NCI-H524 (cell line): ENCODE measurements at regions not wholly inside any gene's neighbourhood (a gene's known extent, or its start where the extent isn't known, plus 50 kb on each side); places are given as distances from the start of the nearest gene placed in this dataset.

Experiments used
- DNase-seq, 2 experiments: peaks; one replicate each; lab custom pipeline; 2025; lab: John Stamatoyannopoulos, UW

DNA sequence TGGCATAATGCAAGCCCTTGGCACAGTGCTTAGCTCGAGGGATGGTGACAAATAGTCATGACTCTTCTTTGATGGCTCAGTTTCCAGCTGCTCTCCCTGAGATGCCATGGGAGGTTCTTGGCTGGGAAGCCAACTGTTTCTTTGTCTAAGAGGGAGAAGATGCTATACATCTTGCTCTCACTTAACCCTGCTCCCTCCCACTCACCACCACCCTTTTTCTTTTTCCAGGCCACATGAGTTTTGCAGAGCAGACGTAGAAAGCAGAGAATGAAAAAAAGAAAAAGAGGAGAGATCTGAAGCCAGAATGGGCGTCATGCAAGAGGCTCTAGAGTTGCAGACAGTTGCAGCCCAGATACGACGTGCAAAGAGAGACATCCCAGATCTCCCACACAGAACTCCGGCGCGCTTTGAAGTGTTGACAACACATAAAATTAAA is 160.5 kb downstream of the FGF18 start:
- DNase-seq: no peak

DNA sequence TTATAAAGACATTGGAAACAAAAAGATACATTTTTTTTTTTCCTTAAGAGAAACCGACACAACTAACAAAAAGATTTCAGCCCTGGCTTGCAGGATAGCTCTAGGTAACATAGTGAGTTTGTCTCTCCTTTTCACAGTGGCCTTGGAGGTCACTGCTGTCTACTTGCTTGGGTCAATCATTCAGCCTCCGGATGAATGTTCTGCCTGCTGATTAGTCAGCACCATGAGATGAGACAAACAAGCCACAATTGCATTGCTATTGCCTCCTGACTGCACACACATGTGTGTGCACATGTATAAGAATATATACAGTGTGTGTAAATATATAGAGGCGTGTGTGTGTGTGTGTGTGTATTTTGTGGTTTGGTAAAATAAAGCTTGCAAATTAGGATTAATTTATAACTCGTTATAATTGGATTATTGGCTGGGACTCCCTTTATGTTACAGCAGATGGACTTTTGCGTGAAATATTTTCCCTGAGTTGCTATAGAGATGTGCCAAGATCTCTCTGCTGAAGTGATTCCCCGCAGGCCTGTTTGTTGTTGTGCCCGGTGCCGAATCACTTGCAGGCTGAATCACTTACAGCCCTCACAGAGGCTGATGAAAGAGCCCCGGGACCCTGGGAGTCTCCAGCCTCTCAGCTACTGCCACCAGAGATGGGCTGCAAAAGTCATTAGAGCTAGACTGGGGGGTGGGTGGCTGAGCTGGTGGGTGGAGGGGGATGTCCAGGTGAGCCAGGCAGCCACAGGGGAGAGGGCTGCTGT is 161.2 kb downstream of the FGF18 start:
- peak in 1 of 2 experiments; percentile 28 for DNase-seq

DNA sequence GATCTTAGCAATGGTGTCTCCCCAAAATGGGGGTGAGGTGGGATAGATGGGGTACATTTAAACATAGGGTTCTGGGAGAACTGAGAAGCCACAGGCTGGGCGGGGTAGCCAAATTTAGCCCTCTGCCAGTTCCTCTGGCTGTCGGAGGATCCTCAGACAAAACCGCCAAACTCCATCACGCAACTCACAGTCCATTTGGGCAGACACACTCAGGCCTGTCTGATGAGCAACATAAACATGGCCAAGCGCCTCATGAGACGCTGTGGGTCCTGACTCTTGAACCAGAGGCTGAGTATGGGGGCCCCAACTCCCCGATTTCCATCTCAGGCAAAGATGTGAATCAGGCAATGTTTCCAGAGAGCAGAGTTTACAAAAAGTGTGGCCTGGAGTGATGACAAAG is 162.3 kb downstream of the FGF18 start:
- DNase-seq: no peak

DNA sequence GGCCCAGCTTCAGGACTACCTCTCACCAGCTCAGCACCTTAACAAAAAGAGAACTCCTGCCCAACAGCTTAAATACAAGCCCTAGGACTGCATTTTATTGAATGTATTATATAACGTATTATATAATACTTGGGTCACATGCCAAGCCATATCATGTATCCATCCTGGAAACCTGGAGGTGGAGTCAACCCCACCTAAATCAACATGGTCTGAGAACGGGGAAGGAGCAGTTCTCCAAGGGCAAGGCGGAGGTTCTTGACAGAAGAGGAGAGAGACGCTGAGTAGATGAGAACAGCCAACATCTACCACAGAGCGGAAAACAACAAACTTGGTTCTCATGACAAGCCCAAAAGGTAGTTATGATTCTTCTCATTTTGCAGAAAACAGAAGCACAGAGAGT is 163.4 kb downstream of the FGF18 start:
- DNase-seq: no peak

DNA sequence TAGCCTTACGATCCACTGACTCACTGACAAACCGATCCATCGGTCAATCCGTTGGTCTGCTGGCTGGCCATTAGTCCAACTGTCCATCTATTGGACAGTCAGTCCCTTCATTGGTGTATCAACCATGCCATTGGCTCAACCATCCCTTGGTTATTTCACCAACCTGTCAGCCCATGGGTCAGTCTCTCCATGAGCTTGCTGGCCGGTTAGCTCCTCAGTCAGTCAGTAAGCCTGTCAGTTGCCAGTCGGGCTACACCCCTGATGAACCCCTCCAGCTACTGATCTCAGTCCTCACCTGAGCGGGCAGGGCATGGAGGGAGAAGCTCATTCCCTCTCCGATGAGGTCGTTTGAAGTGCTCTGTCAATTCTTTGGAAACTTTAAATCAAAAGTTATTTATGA is 166.5 kb downstream of the FGF18 start:
- DNase-seq: no peak

DNA sequence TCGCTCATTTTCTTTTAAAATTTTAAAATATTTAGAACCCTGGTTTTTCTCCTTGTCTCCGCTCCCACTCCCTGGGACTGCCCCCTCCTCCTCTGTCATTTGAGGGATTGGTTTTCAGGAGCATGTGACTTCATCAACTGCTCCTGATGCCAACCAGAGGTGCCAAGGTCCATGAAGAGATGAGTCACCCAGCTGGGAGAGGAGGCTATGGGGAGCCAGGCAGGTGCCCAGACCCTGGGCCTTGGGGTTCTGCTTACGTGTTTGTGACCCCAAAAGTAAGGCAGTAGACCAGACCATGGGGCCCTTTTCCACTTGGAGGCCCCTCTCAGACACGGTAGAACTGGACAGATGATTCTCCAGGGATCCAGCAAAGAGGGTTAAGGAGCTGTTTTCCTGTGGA is 167.0 kb downstream of the FGF18 start:
- DNase-seq: no peak

DNA sequence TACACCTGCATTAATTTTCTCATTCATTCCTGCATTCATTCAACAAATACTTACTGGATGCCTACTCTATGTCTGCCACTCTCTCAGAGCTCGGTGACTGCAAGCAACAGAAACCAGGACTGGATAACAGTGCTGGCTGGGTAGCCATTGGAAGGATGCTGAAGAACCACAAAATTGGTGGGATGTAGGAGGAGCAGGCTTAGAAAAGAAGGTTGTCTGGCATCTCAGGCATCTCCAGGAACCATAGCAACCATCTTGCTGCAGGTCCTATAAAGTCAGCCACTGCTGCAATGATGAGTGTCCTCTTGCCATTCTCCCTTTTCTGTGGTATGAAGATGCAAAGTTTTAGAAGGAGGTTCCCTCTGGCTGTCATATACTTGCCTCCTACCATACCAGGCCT is 168.6 kb downstream of the FGF18 start:
- no peak for DNase-seq

DNA sequence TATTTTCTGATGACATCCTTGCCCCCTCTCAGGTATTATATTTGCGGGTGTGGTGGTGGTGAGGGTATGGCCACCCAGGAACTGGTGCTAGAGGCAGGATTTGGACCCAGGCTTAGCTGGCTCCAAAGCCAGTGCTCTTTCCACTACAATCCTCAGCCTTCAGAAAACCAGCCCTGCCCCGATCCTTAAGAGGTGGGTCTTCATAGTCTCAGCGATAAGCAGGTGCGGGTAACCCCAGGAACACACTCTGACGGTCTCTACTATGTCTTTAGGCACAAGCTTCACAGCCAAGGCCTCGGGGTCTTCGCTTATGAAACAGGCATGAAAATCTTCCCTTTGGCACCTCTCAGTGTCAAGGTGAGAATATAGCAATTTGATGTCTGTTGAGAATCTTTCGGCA is 169.3 kb downstream of the FGF18 start:
- DNase-seq: no peak

DNA sequence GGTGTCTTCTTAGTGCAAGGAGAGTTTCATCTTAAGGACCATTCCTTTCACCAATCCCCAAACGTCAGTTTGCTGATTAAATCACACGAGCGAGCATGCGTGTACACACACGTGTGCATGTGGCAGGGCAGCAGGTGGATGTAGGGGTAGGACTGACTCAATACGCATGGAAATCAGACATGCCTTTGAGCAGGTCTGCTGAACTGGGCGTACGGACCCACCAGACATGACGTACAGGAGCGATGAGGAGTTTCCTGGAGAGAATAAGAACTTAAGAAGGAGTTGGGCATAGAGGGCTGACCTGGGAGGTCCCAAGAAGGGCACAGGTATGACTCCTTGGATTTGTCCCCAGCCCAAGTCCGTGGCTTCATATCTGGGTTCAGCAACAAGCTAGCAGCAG is 170.0 kb downstream of the FGF18 start:
- DNase-seq: no peak

DNA sequence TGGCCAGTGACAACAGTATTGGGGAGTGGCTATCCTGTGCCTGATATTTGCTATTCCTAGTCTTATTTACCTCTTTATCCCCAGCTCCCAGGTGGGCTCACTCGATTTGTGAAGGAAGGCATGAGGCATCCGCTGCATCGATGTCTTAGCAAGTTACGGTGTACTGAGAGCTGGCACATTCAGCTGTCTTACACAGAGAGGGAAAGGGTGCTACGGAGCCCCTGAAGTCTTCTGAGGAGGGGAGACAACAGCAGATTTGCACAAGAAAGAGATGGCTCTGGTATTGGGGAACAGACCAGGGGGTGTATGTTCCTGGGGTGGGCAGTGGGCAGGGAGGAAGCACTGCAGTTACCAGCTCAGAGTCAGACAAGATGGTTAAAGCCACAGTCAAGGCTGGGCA is 172.6 kb downstream of the FGF18 start:
- DNase-seq: no peak

DNA sequence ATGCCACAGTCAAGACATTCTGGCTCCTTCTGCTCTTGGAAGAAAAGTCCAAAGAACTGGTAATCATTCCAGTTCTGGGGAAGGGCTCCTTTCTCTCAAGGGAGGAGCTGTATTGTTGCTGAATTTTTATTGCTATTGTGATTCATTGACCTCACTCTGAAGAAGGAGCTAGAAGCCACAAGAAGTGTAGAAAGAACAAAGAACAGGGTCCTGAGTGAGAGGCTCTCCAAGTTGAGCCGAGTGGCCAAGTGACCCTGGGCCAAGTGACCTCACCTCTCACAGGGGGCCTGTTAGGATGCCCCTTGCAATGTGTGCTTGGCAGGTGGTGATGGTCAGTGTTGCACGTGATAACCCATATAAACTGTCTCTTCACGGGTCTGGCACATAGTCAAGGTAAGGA is 173.3 kb downstream of the FGF18 start:
- DNase-seq: no peak

DNA sequence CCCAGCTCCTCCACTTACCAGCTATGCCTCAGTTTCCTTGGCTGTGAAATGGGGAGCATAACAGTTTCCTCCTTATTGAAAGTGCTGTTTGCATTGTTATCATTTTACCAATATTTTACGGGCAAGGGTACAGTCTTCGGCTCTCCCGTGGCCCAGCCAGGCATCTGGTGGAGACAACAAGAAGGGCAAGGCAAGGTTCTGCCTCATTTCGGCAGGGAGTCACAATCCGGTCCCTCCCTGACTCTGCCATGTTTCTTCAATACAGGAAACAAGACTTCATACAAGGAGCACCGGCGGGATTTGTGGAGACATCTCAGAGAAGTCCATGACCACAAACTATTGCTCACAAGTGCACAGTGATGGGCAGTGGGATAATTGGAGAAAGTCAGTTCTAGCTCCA is 174.0 kb downstream of the FGF18 start:
- no peak for DNase-seq

DNA sequence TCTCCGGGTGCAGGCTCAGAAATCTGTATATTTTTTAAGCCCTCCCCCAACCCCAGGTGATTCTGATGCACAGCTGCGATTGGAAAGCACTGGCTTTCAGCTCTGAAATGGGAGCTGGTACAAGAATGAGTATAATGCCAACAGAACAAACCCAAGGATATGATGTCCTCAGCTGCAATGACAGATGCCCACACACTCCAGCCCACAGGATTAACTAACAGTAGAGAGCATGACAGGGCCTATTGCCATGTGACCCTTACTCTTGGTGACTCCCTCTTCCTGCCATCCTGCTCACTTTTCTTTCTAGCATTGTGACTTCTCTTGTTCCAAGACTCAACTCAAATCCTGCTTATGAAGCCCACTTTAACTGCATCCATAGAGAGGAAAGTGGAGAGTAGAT is 174.5 kb downstream of the FGF18 start:
- peak; percentile 63 to 87 for DNase-seq

DNA sequence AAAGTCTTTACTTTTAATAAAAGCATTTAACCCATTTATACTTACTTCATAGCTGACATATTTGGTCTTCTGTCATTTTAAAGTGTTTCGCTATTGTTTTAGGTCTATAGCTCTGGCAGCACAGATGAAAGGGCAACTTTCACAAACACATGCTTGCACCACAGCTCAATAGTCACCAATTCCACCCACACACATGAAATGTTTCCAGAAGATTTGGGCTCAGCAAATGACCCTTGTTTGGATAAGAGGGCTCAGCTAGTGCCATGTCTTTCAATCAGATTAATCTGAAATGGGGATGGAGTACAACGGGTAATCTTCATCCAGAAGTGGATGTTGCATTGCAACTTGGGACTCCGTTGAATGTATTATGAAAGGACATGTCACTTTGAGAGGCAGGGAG is 176.0 kb downstream of the FGF18 start:
- DNase-seq: no peak

DNA sequence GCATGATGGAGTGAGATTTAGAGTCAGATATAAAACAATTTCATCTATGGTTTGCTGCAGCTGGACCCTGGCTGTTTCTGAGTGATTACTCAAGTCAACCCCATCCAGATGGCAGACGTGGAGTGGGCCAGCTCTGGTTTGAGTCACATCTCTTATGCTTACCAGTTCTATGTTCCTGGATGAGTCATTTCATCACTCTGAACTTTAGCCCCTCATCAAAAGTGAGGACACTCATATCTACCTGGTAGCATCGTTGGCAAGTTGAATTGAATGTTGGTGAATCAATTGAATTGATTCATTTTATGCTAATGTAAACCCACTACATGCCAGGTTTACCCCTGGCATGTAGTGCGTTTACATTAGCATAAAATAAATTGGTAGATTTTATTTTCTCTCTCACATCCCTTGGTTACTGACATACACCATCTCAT is 176.4 kb downstream of the FGF18 start:
- peak in 1 of 2 experiments; percentile 26 for DNase-seq

DNA sequence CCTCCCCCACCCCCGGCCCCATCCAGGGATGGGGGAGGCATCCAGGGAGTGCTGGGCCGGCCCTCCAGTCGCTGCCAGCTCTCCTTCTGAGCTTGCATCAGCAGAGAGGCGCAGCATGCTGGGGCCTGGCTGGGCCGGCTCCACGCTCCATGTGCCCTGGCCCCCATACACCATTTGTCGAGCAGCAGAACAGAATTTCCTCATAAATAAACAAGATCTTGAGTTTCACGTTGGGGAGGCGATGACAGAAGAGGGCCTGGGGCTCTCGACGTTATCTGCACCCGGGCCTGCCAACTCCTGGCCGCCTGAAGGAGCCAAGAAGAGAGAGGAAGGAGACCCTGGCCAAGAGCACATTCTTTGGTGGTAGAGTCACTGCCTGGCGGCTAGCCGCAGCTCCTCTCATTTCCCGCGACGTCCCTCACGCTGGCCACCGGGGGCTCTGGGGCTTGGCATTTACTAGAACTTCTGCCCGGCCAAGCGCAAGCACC is 177.0 kb downstream of the FGF18 start:
- DNase-seq: no peak

DNA sequence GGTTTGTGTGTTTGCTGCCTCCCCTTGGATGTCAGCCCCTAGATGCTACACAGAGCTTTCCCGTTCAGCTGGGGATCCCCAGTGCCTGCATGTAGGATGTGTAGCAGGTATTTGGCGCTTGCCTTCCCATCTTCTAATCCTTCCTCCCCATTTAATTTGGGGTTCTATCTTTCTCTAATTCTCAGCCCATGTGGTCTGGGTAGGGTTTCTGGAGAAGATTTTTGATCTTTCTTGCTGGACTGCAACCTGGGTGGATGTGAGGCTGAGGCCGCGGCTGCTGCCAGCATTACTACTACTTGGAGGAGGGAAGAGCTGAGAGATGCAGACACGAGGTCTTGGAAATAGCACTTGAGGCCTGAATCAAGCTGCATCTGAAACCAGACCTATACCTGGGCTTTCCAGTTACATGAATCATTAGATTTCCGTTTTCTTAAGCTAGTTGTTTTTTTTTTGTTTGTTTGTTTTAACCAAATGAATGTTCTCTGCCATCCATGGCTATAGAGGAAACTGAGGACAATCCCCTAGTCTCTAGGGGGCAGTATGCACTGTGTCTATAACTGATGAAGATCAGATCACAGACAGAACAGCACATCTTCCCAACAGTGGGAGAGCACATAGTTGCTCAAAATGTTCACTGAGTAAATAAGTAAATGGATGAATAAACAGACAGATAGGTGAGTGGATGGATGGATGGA is 178.6 kb downstream of the FGF18 start:
- no peak for DNase-seq

DNA sequence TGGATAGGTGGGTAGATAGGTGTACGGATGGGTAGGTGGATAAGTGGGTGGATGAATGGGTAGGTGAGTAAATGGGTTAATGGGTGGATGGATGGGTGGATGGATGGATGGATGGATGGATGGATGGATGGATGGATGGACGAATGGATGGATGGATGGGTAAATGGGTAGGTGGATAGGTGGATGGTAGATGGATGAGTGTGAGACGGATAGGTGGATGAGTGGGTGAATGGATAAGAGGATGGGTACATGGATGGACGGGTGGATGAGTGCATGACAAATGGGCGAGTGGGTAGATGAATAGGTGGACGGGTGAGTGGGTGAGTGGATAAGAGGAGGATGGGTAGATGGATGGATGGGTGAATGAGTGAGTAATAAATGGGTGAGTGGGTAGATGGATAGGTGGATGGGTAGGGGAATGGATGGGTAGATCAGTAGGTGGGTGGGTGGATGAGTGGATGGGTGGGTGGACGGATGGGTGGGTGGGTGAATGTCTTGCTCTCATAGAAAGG is 179.2 kb downstream of the FGF18 start:
- no peak for DNase-seq

DNA sequence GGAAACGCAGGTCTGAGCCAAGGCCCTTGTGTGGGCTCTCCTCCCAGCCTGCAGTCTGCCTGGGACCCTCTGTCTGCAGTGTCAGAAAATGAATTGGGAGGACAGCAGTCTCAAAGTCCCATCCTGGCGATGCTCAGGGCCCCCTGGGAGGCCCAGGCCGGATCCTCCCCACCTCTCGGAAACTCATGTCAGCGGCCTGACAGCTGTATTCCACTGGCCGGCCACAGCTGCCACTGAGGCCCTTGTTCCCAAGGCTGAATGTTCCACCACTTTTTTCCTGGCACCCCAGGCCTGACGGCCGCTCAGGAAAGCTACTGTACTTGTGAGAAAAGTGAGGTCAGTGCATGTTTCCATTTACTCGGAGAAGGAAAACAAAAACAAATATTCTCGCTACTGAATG is 180.0 kb downstream of the FGF18 start:
- no peak for DNase-seq

DNA sequence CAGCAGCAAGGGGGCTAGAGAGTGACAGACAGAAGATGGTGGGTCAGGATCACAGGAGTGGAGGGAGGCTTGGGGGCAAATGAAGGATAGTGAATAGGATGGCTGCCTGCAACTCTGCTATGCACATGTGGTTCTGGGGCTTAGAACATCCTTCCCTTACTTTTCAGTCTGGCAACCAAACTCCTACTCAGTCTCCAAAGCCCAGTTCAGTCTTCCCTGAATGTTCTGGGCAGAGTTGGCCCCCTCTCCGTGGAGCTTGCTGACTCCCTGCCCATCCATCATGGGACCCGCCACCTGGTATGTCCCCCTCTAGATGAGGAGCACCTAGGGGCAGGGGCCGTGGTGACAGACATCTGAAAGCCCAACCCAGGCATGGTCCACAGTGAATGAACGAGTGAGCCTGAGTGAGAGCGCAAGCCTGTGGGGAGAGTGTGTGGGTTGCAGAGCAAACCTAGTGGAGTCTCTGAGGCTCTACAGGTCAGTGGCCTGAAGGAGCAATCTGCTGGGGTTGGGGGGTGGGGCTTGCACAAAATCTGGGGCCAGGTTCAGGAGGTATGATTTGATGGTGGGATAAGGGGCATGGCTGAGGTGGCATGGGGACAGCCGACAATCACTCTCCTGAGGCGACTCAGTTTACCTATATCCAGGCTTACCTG is 180.6 kb downstream of the FGF18 start:
- DNase-seq: no peak

DNA sequence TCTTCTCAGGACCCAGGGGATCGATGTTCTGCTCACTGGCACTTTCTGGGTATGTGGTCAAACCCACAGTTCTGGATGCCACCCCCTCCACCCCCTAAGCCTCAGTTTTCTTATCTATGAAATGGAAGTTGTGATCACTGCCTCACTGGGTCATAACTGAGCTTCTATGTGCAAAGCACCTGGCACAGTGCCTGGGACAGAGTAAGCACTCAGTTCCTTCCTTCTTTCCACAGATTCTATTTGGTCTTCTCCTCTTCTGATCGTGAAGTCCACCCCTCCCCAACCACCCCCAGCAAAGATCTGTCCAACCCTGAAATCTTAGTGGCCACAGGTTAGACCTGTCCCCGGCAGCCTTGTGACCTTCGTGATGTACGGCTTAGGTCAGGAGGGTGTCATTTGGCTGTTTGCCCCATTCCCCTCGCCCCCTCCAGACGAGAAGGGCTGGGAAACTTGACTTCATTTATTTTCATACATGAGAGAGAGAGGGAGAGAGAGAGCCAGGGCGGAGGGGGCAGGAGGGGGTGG is 181.4 kb downstream of the FGF18 start:
- no peak for DNase-seq

DNA sequence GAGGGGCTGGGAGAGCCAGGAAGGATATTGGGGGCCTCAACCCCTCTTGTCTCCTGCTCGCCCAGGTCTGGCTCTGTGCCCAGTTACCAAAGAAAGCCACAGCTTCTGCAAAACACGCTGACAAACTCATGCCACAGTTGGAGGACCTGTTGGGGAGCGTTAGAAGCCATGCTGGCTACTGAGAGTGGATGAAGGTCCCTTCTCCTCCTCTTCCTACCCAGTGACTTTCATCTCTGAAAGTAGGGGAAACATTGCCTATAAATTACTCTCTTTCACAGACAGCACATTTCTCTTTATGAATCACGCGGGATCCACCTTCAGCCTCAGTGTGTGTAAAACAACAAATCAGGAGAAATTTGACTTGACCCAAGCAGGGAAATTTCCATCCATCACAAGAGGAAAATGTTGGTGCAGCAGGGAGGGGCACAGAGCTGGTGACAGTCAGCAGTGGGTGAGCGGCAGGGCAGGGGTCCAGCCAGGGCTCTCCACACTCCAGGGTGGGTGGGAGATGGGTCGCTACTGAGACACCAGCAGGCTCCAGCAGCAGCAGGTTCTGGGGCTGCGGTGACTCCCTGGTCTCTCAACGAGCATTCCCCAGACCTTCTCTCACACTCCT is 181.9 kb downstream of the FGF18 start:
- DNase-seq: no peak
